Tibial artery (tissue), 4 donors: ENCODE measurements at regions not wholly inside any gene's neighbourhood (a gene's known extent, or its start where the extent isn't known, plus 50 kb on each side); places are given as distances from the start of the nearest gene placed in this dataset.

Experiments
- DNase-seq, 2 donors: peaks; one replicate each; pipeline ENCODE4 v3.0.0-alpha.2; 2019
- H3K27ac ChIP-seq, 2 donors: fragments of 200-600 bp; sonication (generic) in 1 of 2; 1 replicate in 1 of 2; 2 replicates in 1 of 2; pipeline ENCODE4 v1.5.1; 2018 to 2019; ENCODE audit warnings: mild to moderate bottlenecking in 1 of 2
- H3K27me3 ChIP-seq, 2 donors: fragments of 200-600 bp; sonication (generic) in 1 of 2; one replicate each; pipeline versions ENCODE4 v1.5.1 to v1.6.0; 2016 to 2019
- H3K36me3 ChIP-seq, 3 donors: fragments of 200-600 bp; sonication (generic) in 2 of 3; one replicate each; pipeline ENCODE4 v1.5.1; 2016 to 2019; ENCODE audit warnings: mild to moderate bottlenecking in 2 of 3
- H3K4me1 ChIP-seq, 4 donors: fragments of 200-600 bp; sonication (generic) in 2 of 4; 1 replicate in 3 of 4; 2 replicates in 1 of 4; pipeline ENCODE4 v1.5.1; 2016 to 2019
- H3K4me3 ChIP-seq, 2 donors: fragments of 200-600 bp; sonication (generic) in 1 of 2; 1 replicate in 1 of 2; 2 replicates in 1 of 2; pipeline ENCODE4 v1.5.1; 2018 to 2019; ENCODE audit warnings: mild to moderate bottlenecking in 2 of 2
- H3K9me3 ChIP-seq, 3 donors: fragments of 200-600 bp; sonication (generic) in 1 of 3; one replicate each; pipeline ENCODE4 v1.5.1; 2016 to 2019
- CTCF ChIP-seq, 2 experiments: fragments of 200-600 bp in 1 of 2; fragments of 450-650 bp in 1 of 2; IDR thresholded peaks; one replicate each; pipeline ENCODE4 v1.5.1; 2017 to 2019; ENCODE audit warnings: antibody characterized with exemption in 2 of 2, mild to moderate bottlenecking in 1 of 2, moderate library complexity in 1 of 2
- intact Hi-C: fragments of 100-400 bp; cut with DNase I; formaldehyde crosslinking; loops from one replicate; pipeline ENCODE4 v1.15.0; 2023; ENCODE audit warnings: low total_unique reads

GRCh38 chr5:169450464-169450863 lies 133.1 kb upstream of the SPDL1 start:
- Histone ChIP-seq H3K36me3 (no peaks in the 10 kb centered on the region), H3K4me1 (no peaks in the 10 kb centered on the region), H3K27ac (no peak overlapping the region), H3K9me3 (no peaks in the 10 kb centered on the region), H3K4me3 (no peak overlapping the region), H3K27me3 (no peaks in the 10 kb centered on the region)
- peak; percentile 34 to 72 for DNase-seq
- TF ChIP-seq CTCF (IDR thresholded peaks at IDR 0.05), result no peak
- intact Hi-C loops, result no loop called here

- intact Hi-C loops, result no loop called here
- Histone ChIP-seq H3K27ac (no peak overlapping the region), H3K9me3 (no peaks in the 10 kb centered on the region), H3K4me1 (no peaks in the 10 kb centered on the region), H3K27me3 (no peaks in the 10 kb centered on the region), H3K36me3 (no peaks in the 10 kb centered on the region), H3K4me3 (no peak overlapping the region)
- TF ChIP-seq CTCF (IDR thresholded peaks at IDR 0.05), result no peak
- DNase-seq, result no peak
Observed at GRCh38 chr5:169448826-169449225, 134.7 kb upstream of the SPDL1 start.

GRCh38 chr5:169445191-169445590 lies 138.4 kb upstream of the SPDL1 start:
- H3K9me3 ChIP-seq, result no peaks in the 10 kb centered on the region
- no peak overlapping the region for H3K4me3 ChIP-seq
- no peak overlapping the region for H3K27ac ChIP-seq
- TF ChIP-seq CTCF (IDR thresholded peaks at IDR 0.05), result no peak
- no peaks in the 10 kb centered on the region for H3K27me3 ChIP-seq
- no peaks in the 10 kb centered on the region for H3K36me3 ChIP-seq
- peaks cover 0 to 32% (median 28%) of the 10 kb centered on the region in 4 donors for H3K4me1 ChIP-seq
- no peak for DNase-seq
- intact Hi-C loops, result no loop called here

- Histone ChIP-seq H3K4me1 (peaks cover 0 to 50% (median 39%) of the 10 kb centered on the region in 4 donors), H3K36me3 (no peaks in the 10 kb centered on the region), H3K27me3 (no peaks in the 10 kb centered on the region), H3K9me3 (no peaks in the 10 kb centered on the region), H3K27ac (peak overlapping the region; percentile 75 to 82), H3K4me3 (no peak overlapping the region)
- intact Hi-C loops, result no loop called here
- DNase-seq, result no peak
- TF ChIP-seq CTCF (IDR thresholded peaks at IDR 0.05), result no peak
Observed at GRCh38 chr5:169442913-169443784, 140.4 kb upstream of the SPDL1 start.

- Histone ChIP-seq H3K4me3 (no peak overlapping the region), H3K27ac (peak overlapping the region; percentile 75 to 82), H3K27me3 (no peaks in the 10 kb centered on the region), H3K4me1 (peaks cover 0 to 57% (median 39%) of the 10 kb centered on the region in 4 donors), H3K36me3 (no peaks in the 10 kb centered on the region), H3K9me3 (no peaks in the 10 kb centered on the region)
- no peak for TF ChIP-seq CTCF (IDR thresholded peaks at IDR 0.05)
- DNase-seq, result no peak
- intact Hi-C loops, result no loop called here
Observed at GRCh38 chr5:169442403-169442874, 141.1 kb upstream of the SPDL1 start.
